HG03045 (cell line): ENCODE measurements at regions not wholly inside any gene's neighbourhood (a gene's known extent, or its start where the extent isn't known, plus 50 kb on each side); places are given as distances from the start of the nearest gene placed in this dataset.

Experiments
- ATAC-seq: cut with Tn5 transposase; IDR thresholded peaks from one replicate; pipeline ENCODE4 v1.9.1; 2021; ENCODE audit warnings: mild to moderate bottlenecking, moderate library complexity; ENCODE audit not compliant: unreplicated experiment

- ATAC-seq: no peak
Measured at GRCh38 chr9:86697999-86698398, 249.3 kb downstream of the GAS1 start.

- ATAC-seq: no peak
Measured at GRCh38 chr9:86697213-86697612, 250.1 kb downstream of the GAS1 start.

- ATAC-seq: no peak
Measured at GRCh38 chr9:86695910-86696424, 251.3 kb downstream of the GAS1 start.

- no peak for ATAC-seq
Measured at GRCh38 chr9:86690034-86690433, 257.3 kb downstream of the GAS1 start.

- no peak for ATAC-seq
Measured at GRCh38 chr9:86687788-86688187, 259.5 kb downstream of the GAS1 start.

GRCh38 chr9:86685556-86685955, 261.8 kb downstream of the GAS1 start:
- ATAC-seq: no peak

- ATAC-seq: no peak
Measured at GRCh38 chr9:86684148-86684547, 263.2 kb downstream of the GAS1 start.

- ATAC-seq: no peak
Measured at GRCh38 chr9:86682240-86682639, 265.1 kb downstream of the GAS1 start.

GRCh38 chr9:86679909-86680308, 267.4 kb downstream of the GAS1 start:
- no peak for ATAC-seq

- ATAC-seq: no peak
Measured at GRCh38 chr9:86676396-86676795, 270.9 kb downstream of the GAS1 start.

- ATAC-seq: no peak
Measured at GRCh38 chr9:86675805-86676204, 271.5 kb downstream of the GAS1 start.

- ATAC-seq: no peak
Measured at GRCh38 chr9:86674487-86674886, 272.8 kb downstream of the GAS1 start.

GRCh38 chr9:86672966-86673365, 274.3 kb downstream of the GAS1 start:
- ATAC-seq: no peak

GRCh38 chr9:86672301-86672700, 275.0 kb downstream of the GAS1 start:
- ATAC-seq: no peak

- no peak for ATAC-seq
Measured at GRCh38 chr9:86671018-86671417, 276.3 kb downstream of the GAS1 start.

- no peak for ATAC-seq
Measured at GRCh38 chr9:86670536-86670935, 276.8 kb downstream of the GAS1 start.

GRCh38 chr9:86670076-86670475, 277.2 kb downstream of the GAS1 start:
- ATAC-seq: no peak

GRCh38 chr9:86669422-86669821, 277.9 kb downstream of the GAS1 start:
- ATAC-seq: no peak

- no peak for ATAC-seq
Measured at GRCh38 chr9:86668488-86668887, 278.8 kb downstream of the GAS1 start.

- no peak for ATAC-seq
Measured at GRCh38 chr9:86667307-86667706, 280.0 kb downstream of the GAS1 start.

GRCh38 chr9:86665416-86665815, 281.9 kb downstream of the GAS1 start:
- no peak for ATAC-seq

GRCh38 chr9:86664603-86665002, 282.7 kb downstream of the GAS1 start:
- ATAC-seq: no peak

GRCh38 chr9:86663905-86664304, 283.4 kb downstream of the GAS1 start:
- ATAC-seq: no peak
